VCaP (cell line): ENCODE measurements at regions not wholly inside any gene's neighbourhood (a gene's known extent, or its start where the extent isn't known, plus 50 kb on each side); places are given as distances from the start of the nearest gene placed in this dataset.
A peak's percentile ranks its signal among the peaks of the same experiment; 100 is the strongest.

Source experiments
- H3K27ac ChIP-seq: fragments of 450-650 bp; 2 replicates; pipeline ENCODE4 v1.5.1; 2017
- TF ChIP-seq, protein P1 (sequence below): fragments of 450-650 bp; conservative IDR thresholded peaks from 2 replicates; pipeline ENCODE4 v1.5.1; 2017; ENCODE audit warnings: mild to moderate bottlenecking, moderate library complexity

DNA sequence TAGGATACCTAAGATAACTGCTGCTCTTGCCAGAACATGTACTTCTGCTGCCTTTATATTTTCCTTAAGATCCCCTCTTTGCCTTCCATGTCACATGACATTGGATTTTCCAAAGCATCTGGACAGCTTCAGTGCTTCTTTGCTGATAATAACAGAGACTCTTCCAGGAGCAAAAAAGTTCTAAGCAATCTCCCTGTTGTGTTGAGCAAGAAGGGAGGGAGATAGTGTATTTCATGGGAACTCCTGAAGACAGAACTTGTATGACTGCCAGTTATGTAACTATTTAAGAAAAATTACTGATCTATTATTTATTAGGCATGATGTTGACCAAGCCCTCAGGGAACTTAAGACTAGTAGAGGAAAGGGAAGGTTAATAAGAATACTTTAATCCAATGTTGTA lies 454.7 kb downstream of the SPATA31D1 start:
- TF ChIP-seq, protein P1, sequence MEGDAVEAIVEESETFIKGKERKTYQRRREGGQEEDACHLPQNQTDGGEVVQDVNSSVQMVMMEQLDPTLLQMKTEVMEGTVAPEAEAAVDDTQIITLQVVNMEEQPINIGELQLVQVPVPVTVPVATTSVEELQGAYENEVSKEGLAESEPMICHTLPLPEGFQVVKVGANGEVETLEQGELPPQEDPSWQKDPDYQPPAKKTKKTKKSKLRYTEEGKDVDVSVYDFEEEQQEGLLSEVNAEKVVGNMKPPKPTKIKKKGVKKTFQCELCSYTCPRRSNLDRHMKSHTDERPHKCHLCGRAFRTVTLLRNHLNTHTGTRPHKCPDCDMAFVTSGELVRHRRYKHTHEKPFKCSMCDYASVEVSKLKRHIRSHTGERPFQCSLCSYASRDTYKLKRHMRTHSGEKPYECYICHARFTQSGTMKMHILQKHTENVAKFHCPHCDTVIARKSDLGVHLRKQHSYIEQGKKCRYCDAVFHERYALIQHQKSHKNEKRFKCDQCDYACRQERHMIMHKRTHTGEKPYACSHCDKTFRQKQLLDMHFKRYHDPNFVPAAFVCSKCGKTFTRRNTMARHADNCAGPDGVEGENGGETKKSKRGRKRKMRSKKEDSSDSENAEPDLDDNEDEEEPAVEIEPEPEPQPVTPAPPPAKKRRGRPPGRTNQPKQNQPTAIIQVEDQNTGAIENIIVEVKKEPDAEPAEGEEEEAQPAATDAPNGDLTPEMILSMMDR, result no peak
- H3K27ac ChIP-seq, result no peak overlapping the region

DNA sequence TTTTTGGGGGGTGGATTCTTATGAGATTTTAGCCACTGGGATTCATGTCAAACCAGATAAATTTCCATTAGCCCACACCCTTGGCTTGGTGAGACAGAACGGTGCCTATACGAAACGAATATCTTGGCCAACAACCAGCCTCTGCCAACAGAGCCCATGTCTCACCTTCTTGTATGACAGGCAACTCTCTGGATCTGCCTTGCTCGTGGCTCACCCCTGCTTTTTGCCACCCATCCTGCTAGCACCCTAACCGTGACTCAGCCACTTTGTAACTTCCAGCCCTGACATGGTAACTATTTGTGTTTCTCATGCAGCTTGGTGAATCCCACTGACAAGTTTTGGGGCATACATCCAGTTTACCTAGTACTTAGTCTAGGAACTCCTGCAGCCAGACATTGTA lies 457.0 kb downstream of the SPATA31D1 start:
- TF ChIP-seq, protein P1, result no peak
- H3K27ac ChIP-seq, result no peak overlapping the region

DNA sequence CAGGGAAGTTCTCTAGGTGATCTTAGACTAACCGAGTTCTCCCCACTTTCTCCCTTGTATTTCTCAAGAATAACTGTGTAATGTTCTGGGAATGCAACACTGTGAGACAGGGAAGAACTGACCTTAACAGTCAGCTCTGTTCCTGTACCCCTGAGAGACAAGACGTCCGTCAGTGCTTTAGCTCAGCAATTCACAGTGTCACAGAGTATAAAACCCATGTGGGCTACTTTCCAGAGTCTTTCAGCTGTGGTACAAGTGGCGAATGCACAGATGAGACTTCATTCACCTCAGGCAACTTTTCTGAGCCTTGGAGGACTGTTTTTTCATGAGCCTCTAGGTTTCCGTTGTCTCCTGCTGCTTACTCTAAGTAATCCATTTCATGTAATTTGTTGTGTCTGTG lies 458.8 kb downstream of the SPATA31D1 start:
- H3K27ac ChIP-seq, result no peak overlapping the region
- TF ChIP-seq, protein P1, result no peak

DNA sequence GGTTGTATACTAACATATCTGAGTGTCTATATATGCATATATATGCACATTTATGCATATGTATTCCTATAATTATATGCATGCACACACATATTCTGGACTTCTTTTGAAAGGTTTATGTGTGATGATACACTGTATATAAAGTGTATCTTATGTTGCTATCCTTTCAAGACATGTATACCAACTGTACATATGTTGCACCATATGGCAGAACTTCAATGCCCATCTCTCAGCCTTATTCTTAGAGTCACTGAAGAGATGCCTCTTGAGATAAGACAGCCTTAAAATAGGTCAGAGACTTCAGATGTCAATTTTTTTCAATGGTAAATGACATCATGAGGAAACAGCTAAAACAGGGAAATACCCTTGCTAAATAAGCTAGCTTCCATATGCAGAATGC lies 461.4 kb downstream of the SPATA31D1 start:
- TF ChIP-seq, protein P1, result no peak
- no peak overlapping the region for H3K27ac ChIP-seq

DNA sequence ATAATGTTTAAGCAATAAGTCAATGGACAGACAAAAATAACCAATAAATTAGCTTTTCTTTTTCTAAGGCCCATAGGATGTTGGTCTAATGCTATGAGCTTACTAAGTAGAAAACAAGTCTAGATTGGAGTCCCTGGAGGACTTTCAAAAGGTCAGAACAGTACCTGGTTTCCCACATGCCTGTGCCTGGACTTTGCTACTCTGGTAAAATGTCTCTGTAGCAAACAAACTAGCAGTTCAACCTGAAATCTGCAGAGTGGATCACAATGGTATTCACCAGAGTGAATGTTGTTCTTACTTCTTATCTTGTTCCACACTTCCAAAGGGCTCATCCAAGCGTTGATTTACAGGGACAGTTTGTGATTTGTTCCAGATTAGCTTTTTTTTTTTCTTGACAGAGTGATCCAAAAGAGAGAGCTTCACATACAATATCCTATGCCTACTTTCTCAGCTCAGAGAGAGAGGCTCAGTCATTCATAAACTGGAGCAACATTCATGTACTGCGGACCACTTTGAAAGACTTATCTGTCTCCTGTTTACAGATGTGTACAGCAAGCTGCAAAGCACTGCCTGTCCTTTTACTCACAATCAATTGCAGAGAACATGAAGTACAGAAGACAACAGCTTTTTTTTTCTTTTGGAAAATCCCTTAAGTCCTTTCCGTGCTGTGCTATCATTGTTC lies 466.1 kb downstream of the SPATA31D1 start:
- TF ChIP-seq, protein P1, result no peak
- H3K27ac ChIP-seq, result peak overlapping the region; percentile 52

DNA sequence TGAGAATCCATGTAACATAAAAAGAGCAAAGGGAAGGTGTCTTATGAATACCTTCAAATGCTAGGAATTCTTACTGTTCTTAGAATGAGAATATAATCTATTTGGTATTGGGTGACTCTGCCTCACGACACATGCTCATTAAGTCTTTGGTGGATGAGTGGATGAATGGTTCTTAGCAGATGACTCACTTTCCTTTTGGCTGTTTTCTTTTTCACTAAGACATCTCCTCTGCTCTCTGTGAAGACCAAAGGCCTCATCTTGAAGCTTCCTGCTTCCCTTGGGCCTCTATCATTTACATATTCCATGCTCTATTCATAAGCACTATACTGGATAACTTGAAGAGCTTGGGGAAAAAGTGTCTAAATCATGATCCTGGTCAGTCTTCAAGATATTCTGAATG lies 468.1 kb downstream of the SPATA31D1 start:
- TF ChIP-seq, protein P1, result no peak
- H3K27ac ChIP-seq, result no peak overlapping the region

DNA sequence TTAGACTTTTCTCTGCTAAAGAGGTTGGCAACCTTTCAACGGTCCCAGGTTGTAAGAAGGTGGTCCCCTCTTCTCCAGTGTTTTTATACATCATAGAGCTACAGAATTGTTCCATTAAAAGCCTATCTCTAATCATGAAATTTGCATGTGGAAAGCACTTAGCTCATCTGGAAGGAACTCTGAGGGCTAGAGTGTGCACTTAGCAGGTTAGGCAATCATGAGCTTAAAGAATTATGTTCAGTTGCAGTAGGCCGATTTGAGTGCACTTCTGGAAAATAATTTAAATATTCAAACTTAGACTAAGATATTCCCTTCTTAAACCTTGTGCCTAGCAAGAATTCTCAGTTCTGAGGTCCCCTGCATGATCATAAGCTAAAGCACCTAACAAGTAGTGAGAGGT lies 468.7 kb downstream of the SPATA31D1 start:
- H3K27ac ChIP-seq, result no peak overlapping the region
- TF ChIP-seq, protein P1, result no peak
